Loucy (cell line): ENCODE measurements at regions not wholly inside any gene's neighbourhood (a gene's known extent, or its start where the extent isn't known, plus 50 kb on each side); places are given as distances from the start of the nearest gene placed in this dataset.

Source experiments
- H2AFZ ChIP-seq: fragments of 200-600 bp; sonication (generic); 2 replicates; pipeline ENCODE4 v1.6.0; 2016; ENCODE audit warnings: antibody characterized with exemption, mild to moderate bottlenecking, low read length, moderate library complexity
- H3F3A ChIP-seq: fragments of 200-600 bp; 2 replicates; pipeline ENCODE4 v1.6.0; 2016; ENCODE audit warnings: antibody characterized with exemption, low read depth, mild to moderate bottlenecking
- H3K27me3 ChIP-seq: fragments of 200-600 bp; sonication (generic); 2 replicates; pipeline ENCODE4 v1.6.1; 2014; ENCODE audit warnings: low read length, mild to moderate bottlenecking; ENCODE audit not compliant: insufficient read depth, poor library complexity, severe bottlenecking
- H3K36me3 ChIP-seq: fragments of 200-600 bp; sonication (generic); 2 replicates; pipeline ENCODE4 v1.6.1; 2016; ENCODE audit warnings: low read length; ENCODE audit not compliant: insufficient read depth
- H3K4me1 ChIP-seq: fragments of 200-600 bp; sonication (generic); 2 replicates; pipeline ENCODE4 v1.5.1; 2014; ENCODE audit warnings: low read length, mild to moderate bottlenecking; ENCODE audit not compliant: insufficient read depth, poor library complexity, severe bottlenecking
- H3K4me2 ChIP-seq: fragments of 200-600 bp; sonication (generic); 2 replicates; pipeline ENCODE4 v1.6.0; 2014; ENCODE audit warnings: antibody characterized with exemption, low read length, low read depth, mild to moderate bottlenecking; ENCODE audit not compliant: poor library complexity, severe bottlenecking
- H3K4me3 ChIP-seq: fragments of 200-600 bp; sonication (generic); 2 replicates; pipeline ENCODE4 v1.5.1; 2014; ENCODE audit warnings: low read length, mild to moderate bottlenecking, mixed read lengths; ENCODE audit not compliant: poor library complexity, severe bottlenecking
- H3K79me2 ChIP-seq: fragments of 200-600 bp; sonication (generic); 2 replicates; pipeline ENCODE4 v1.6.1; 2014; ENCODE audit warnings: low read length; ENCODE audit not compliant: insufficient read depth
- H3K9ac ChIP-seq: fragments of 200-600 bp; sonication (generic); 2 replicates; pipeline ENCODE4 v1.6.0; 2014; ENCODE audit warnings: mild to moderate bottlenecking, low read depth, low read length, moderate library complexity; ENCODE audit not compliant: poor library complexity, severe bottlenecking
- H3K9me2 ChIP-seq: fragments of 200-600 bp; sonication (generic); replicated peaks from 2 replicates; pipeline ENCODE4 v1.6.1; 2016; ENCODE audit warnings: low read depth, low read length, mixed read lengths
- H3K9me3 ChIP-seq: fragments of 200-600 bp; sonication (generic); 2 replicates; pipeline ENCODE4 v1.6.1; 2014; ENCODE audit warnings: mild to moderate bottlenecking, antibody characterized with exemption, low read length, low read depth; ENCODE audit not compliant: insufficient read depth
- H4K20me1 ChIP-seq: fragments of 200-600 bp; sonication (generic); 2 replicates; pipeline ENCODE4 v1.6.0; 2014; ENCODE audit warnings: antibody characterized with exemption, low read length, mild to moderate bottlenecking; ENCODE audit not compliant: insufficient read depth, poor library complexity, severe bottlenecking
- EZH2phosphoT487 ChIP-seq: fragments of 200-600 bp; IDR thresholded peaks from 2 replicates; pipeline ENCODE4 v1.6.1; 2018; ENCODE audit warnings: antibody characterized with exemption, mild to moderate bottlenecking, moderate library complexity, borderline replicate concordance
- TF ChIP-seq, protein P1 (sequence below): fragments of 200-600 bp; sonication (generic); conservative IDR thresholded peaks from 2 replicates; pipeline ENCODE4 v1.5.1; 2014; ENCODE audit warnings: mild to moderate bottlenecking, antibody characterized with exemption, low read length

DNA sequence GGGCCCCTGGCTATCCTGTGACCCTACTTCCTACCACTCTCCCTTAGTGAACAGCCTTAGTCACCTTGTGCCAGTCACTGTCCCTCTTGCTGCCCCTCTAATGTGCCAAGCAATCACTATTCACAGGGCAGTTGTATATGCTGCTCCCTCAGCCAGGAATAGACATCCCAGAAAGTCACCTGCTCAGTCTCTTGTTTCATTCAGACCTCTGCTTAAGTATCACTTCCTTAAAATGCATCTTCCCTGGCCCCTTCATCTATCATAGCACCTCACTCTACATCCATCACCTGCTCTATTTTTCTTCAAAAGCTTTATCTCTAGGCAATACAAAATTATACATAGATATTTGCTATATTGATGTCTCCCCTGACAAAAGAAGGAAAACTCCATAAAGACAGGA lies 328.4 kb upstream of the NFE2L3 start:
- Histone ChIP-seq H3K9me2 (no peaks in the 10 kb centered on the region), H3K9ac (no peak overlapping the region), H3K9me3 (no peaks in the 10 kb centered on the region), H3K27me3 (no peaks in the 10 kb centered on the region), H2AFZ (no peak overlapping the region), H4K20me1 (no peaks in the 10 kb centered on the region), H3K4me1 (no peaks in the 10 kb centered on the region), H3K36me3 (no peaks in the 10 kb centered on the region), H3K4me3 (no peak overlapping the region), H3K79me2 (no peaks in the 10 kb centered on the region), H3K4me2 (no peak overlapping the region), H3F3A (no peaks in the 10 kb centered on the region)
- TF ChIP-seq, protein P1, sequence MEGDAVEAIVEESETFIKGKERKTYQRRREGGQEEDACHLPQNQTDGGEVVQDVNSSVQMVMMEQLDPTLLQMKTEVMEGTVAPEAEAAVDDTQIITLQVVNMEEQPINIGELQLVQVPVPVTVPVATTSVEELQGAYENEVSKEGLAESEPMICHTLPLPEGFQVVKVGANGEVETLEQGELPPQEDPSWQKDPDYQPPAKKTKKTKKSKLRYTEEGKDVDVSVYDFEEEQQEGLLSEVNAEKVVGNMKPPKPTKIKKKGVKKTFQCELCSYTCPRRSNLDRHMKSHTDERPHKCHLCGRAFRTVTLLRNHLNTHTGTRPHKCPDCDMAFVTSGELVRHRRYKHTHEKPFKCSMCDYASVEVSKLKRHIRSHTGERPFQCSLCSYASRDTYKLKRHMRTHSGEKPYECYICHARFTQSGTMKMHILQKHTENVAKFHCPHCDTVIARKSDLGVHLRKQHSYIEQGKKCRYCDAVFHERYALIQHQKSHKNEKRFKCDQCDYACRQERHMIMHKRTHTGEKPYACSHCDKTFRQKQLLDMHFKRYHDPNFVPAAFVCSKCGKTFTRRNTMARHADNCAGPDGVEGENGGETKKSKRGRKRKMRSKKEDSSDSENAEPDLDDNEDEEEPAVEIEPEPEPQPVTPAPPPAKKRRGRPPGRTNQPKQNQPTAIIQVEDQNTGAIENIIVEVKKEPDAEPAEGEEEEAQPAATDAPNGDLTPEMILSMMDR = no peak
- TF ChIP-seq EZH2phosphoT487 = no peak

DNA sequence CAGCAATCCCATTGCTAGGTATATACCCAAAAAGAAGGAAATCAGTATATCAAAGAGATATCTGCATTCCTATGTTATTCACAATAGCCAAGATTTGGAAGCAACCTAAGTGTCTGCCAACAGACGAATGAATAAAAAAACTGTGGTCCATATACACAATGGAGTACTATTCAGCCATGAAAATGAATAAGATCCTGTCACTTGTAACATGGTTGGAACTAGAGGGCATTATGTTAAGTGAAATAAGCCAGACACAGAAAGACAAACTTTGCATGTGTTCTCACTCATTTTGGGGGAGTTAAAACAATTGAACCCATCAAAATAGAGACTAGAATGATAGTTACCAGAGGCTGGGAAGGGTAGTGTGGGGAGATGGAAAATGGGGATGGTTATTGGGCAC lies 323.5 kb upstream of the NFE2L3 start:
- H2AFZ ChIP-seq = no peak overlapping the region
- no peak overlapping the region for H3K9ac ChIP-seq
- no peaks in the 10 kb centered on the region for H3K27me3 ChIP-seq
- no peak for TF ChIP-seq EZH2phosphoT487
- TF ChIP-seq, protein P1 = no peak
- no peaks in the 10 kb centered on the region for H3K36me3 ChIP-seq
- no peaks in the 10 kb centered on the region for H3F3A ChIP-seq
- H3K9me2 ChIP-seq = no peaks in the 10 kb centered on the region
- no peaks in the 10 kb centered on the region for H4K20me1 ChIP-seq
- H3K4me3 ChIP-seq = no peak overlapping the region
- no peaks in the 10 kb centered on the region for H3K9me3 ChIP-seq
- no peak overlapping the region for H3K4me2 ChIP-seq
- no peaks in the 10 kb centered on the region for H3K4me1 ChIP-seq
- no peaks in the 10 kb centered on the region for H3K79me2 ChIP-seq

DNA sequence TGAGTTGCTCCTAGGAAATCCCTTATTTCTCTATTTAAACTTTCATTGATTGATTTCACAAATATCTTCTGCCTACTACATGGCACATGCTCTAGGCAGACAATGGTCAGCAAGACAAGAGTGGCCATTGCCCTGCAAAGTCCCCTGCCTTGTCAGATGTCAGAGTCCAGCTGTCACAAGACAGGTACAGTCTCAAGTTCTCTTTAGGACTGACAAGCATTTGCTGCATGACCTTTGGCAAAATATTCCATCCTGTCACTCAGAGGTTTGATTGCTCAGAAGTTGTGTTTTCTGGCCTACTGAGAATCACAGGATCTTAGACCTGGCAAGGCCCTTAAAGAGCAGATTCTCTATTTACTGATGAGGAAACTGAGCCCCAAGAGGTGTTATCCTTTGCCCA lies 322.3 kb upstream of the NFE2L3 start:
- TF ChIP-seq, protein P1 = no peak
- no peak for TF ChIP-seq EZH2phosphoT487
- H4K20me1 ChIP-seq = no peaks in the 10 kb centered on the region
- H3K79me2 ChIP-seq = no peaks in the 10 kb centered on the region
- H3K36me3 ChIP-seq = no peaks in the 10 kb centered on the region
- no peaks in the 10 kb centered on the region for H3K27me3 ChIP-seq
- no peaks in the 10 kb centered on the region for H3K4me1 ChIP-seq
- H3F3A ChIP-seq = no peaks in the 10 kb centered on the region
- no peak overlapping the region for H3K4me2 ChIP-seq
- H3K4me3 ChIP-seq = no peak overlapping the region
- no peaks in the 10 kb centered on the region for H3K9me2 ChIP-seq
- H2AFZ ChIP-seq = no peak overlapping the region
- no peaks in the 10 kb centered on the region for H3K9me3 ChIP-seq
- H3K9ac ChIP-seq = no peak overlapping the region
